HEK293T (cell line): ENCODE measurements at regions not wholly inside any gene's neighbourhood (a gene's known extent, or its start where the extent isn't known, plus 50 kb on each side); places are given as distances from the start of the nearest gene placed in this dataset.

Source experiments
- BHLHE40 ChIP-seq: fragments of 450-650 bp; IDR thresholded peaks from 2 replicates; pipeline ENCODE4 v1.6.1; 2016; ENCODE audit warnings: mild to moderate bottlenecking, moderate library complexity, borderline replicate concordance
- CTBP1 ChIP-seq: fragments of 450-650 bp; IDR thresholded peaks from 2 replicates; pipeline ENCODE4 v1.6.1; 2016; ENCODE audit warnings: borderline replicate concordance
- ELF4 ChIP-seq: fragments of 450-650 bp; IDR thresholded peaks from 2 replicates; pipeline ENCODE4 v1.6.1; 2017; ENCODE audit warnings: antibody characterized with exemption
- FOXA1 ChIP-seq: fragments of 450-650 bp; IDR thresholded peaks from 2 replicates; pipeline ENCODE4 v1.6.1; 2016; ENCODE audit warnings: mild to moderate bottlenecking
- FOXK2 ChIP-seq: fragments of 450-650 bp; IDR thresholded peaks from 2 replicates; pipeline ENCODE4 v1.6.1; 2016; ENCODE audit warnings: mild to moderate bottlenecking
- FOXM1 ChIP-seq: fragments of 450-650 bp; IDR thresholded peaks from 2 replicates; pipeline ENCODE4 v1.6.1; 2017; ENCODE audit warnings: mild to moderate bottlenecking, borderline replicate concordance
- L3MBTL2 ChIP-seq: fragments of 450-650 bp; conservative IDR thresholded peaks from 2 replicates; pipeline ENCODE4 v1.6.1; 2016; ENCODE audit warnings: mild to moderate bottlenecking
- NFRKB ChIP-seq: fragments of 450-650 bp; IDR thresholded peaks from 2 replicates; pipeline ENCODE4 v1.6.1; 2016; ENCODE audit warnings: mild to moderate bottlenecking, moderate library complexity
- SP1 ChIP-seq: fragments of 450-650 bp; IDR thresholded peaks from 2 replicates; pipeline ENCODE4 v1.6.1; 2017
- SUZ12 ChIP-seq: fragments of 450-650 bp; IDR thresholded peaks from 2 replicates; pipeline ENCODE4 v1.6.1; 2016; ENCODE audit warnings: mild to moderate bottlenecking
- TARDBP ChIP-seq: fragments of 450-650 bp; IDR thresholded peaks from 2 replicates; pipeline ENCODE4 v1.6.1; 2016
- ZNF384 ChIP-seq: fragments of 450-650 bp; IDR thresholded peaks from 2 replicates; pipeline ENCODE4 v1.6.1; 2016
- TF ChIP-seq, protein P1 (sequence below): fragments of 450-650 bp; IDR thresholded peaks from 2 replicates; pipeline ENCODE4 v1.6.1; 2016

DNA sequence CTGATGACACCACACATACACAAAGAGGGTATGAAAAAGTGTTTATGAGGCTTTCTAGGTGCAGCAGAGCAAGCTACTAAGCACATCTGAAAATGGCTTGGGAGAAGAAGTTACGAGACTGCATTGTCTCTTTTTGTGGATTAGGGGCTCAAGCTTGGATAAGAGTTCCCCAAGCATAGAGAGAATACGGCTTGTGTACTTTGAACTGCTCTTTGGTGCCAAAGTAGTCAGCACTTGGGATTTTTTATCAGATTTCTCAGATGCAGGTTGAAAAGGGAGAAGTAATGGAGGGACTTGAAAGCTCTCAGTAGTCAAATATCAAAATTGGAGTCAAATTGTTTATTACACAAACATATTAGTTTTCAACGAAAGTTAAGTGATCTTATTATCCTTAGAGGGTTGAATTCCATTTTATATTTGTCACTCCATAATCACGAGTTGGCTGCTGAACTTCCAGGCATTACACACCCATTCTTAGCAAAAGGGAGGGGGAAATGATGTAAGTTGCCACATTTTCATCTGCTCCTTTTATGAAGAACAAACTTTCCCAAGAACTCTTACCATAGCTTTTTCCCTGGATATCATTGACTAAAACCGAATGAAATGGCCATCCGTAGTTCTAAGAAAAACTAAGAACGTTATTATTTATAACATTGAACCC is 1904.9 kb downstream of the PCDH7 start:
- TF ChIP-seq FOXA1 (no peak), SUZ12 (no peak), FOXM1 (no peak), L3MBTL2 (no peak), TARDBP (no peak), SP1 (no peak), BHLHE40 (no peak), CTBP1 (no peak), ZNF384 (no peak), FOXK2 (no peak), NFRKB (no peak), ELF4 (no peak)
- TF ChIP-seq, protein P1, sequence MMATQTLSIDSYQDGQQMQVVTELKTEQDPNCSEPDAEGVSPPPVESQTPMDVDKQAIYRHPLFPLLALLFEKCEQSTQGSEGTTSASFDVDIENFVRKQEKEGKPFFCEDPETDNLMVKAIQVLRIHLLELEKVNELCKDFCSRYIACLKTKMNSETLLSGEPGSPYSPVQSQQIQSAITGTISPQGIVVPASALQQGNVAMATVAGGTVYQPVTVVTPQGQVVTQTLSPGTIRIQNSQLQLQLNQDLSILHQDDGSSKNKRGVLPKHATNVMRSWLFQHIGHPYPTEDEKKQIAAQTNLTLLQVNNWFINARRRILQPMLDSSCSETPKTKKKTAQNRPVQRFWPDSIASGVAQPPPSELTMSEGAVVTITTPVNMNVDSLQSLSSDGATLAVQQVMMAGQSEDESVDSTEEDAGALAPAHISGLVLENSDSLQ, result no peak
